Upper lobe of right lung (tissue), 1 donor: ENCODE measurements at regions not wholly inside any gene's neighbourhood (a gene's known extent, or its start where the extent isn't known, plus 50 kb on each side); places are given as distances from the start of the nearest gene placed in this dataset.

ENCODE experiments used
- ATAC-seq: fragments of 200-7000 bp; cut with Tn5 transposase; one replicate; pipeline ENCODE4 v1.9.1; 2020; ENCODE audit warnings: mild to moderate bottlenecking, moderate library complexity
- DNase-seq: peaks from one replicate; pipeline ENCODE4 v3.0.0-alpha.2; 2020
- H3K27ac ChIP-seq: fragments of 200-600 bp; one replicate; pipeline ENCODE4 v1.8.0; 2022
- H3K27me3 ChIP-seq: fragments of 200-600 bp; one replicate; pipeline ENCODE4 v1.8.0; 2022; ENCODE audit warnings: mild to moderate bottlenecking
- H3K36me3 ChIP-seq: fragments of 200-600 bp; one replicate; pipeline ENCODE4 v1.8.0; 2022
- H3K4me1 ChIP-seq: fragments of 200-600 bp; one replicate; pipeline ENCODE4 v1.8.0; 2022
- H3K4me3 ChIP-seq: fragments of 200-600 bp; one replicate; pipeline ENCODE4 v1.8.0; 2022; ENCODE audit warnings: mild to moderate bottlenecking
- H3K9me3 ChIP-seq: fragments of 200-600 bp; one replicate; pipeline ENCODE4 v1.8.0; 2022
- intact Hi-C: fragments of 100-400 bp; cut with DNase I; formaldehyde crosslinking; loops from one replicate; pipeline ENCODE4 v1.11.0; 2022
- TF ChIP-seq, protein P1 (sequence below): fragments of 200-600 bp; IDR thresholded peaks from one replicate; pipeline ENCODE4 v1.8.0; 2022; ENCODE audit warnings: antibody characterized with exemption
- donor health status: DM: no; HTN: yes; CAD: no; lungs with severe emphysema.

DNA sequence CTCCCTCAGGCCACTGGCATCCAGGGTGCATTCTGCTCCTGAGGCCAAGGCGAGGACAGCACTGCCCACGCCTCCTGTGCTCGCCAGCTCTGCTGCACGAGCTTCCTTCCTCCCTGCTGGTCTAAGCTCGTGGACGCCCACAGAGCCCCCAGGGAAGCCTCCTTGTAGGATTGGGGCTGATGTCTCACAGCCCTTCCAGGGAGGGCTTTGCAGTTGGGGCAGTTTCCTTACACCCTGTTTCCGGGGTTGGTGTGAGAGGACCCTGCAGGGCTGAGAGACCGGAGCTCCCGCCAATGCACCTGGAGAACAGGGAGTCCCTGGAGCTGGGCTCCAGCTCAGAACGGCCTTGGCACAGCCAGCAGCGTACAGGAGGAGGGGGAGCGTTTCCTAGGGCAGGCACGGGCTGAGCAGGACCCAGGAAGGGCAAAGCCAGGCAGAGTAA lies 172.4 kb upstream of the PDE10A start:
- no peak for ATAC-seq

DNA sequence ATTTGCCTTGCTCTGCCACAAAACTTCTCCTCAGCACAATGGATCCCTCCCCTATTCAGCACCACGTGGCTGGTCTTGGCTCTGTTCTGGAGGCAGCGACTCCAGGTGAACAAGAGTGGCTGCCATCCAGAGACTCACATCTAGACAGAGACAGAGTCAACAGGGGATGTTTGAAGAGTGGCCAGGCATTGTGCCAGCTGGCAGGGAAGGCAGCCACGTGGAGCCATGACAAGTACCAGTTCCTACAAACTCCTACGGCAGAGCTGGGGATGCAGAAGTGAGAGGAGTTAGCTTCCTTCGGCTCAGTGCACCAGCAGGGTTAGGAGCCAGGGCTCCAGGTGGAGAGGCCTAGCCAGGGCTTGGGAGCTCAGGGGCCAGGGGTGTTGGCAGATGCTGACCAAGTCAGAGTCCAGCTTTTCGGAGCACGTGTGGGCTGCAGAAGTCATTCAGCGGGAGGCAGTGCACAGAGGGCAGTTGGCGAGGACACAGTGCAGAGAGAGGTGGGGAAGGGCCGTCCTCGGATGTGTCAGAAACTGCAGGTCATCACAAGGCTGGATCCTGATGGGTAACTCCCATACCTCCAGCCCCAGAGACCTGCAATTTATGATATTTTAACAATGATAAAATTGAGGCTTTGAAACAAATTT lies 171.7 kb upstream of the PDE10A start:
- H3K4me3 ChIP-seq: no peak overlapping the region
- H3K27ac ChIP-seq: no peak overlapping the region
- intact Hi-C loops: no loop called here
- H3K27me3 ChIP-seq: no peaks in the 10 kb centered on the region
- peak; percentile 97 for ATAC-seq
- peaks cover 2% of the 10 kb centered on the region for H3K4me1 ChIP-seq
- H3K9me3 ChIP-seq: no peaks in the 10 kb centered on the region
- peak; percentile 93 for DNase-seq
- H3K36me3 ChIP-seq: no peaks in the 10 kb centered on the region
- TF ChIP-seq, protein P1, sequence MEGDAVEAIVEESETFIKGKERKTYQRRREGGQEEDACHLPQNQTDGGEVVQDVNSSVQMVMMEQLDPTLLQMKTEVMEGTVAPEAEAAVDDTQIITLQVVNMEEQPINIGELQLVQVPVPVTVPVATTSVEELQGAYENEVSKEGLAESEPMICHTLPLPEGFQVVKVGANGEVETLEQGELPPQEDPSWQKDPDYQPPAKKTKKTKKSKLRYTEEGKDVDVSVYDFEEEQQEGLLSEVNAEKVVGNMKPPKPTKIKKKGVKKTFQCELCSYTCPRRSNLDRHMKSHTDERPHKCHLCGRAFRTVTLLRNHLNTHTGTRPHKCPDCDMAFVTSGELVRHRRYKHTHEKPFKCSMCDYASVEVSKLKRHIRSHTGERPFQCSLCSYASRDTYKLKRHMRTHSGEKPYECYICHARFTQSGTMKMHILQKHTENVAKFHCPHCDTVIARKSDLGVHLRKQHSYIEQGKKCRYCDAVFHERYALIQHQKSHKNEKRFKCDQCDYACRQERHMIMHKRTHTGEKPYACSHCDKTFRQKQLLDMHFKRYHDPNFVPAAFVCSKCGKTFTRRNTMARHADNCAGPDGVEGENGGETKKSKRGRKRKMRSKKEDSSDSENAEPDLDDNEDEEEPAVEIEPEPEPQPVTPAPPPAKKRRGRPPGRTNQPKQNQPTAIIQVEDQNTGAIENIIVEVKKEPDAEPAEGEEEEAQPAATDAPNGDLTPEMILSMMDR: no peak

More for the DNA sequence above, 172.4 kb upstream of the PDE10A start:
- H3K9me3 ChIP-seq: no peaks in the 10 kb centered on the region
- TF ChIP-seq, protein P1: no peak
- H3K27me3 ChIP-seq: no peaks in the 10 kb centered on the region
- no peak for DNase-seq
- no peaks in the 10 kb centered on the region for H3K36me3 ChIP-seq
- H3K4me3 ChIP-seq: no peak overlapping the region
- H3K4me1 ChIP-seq: peaks cover 2% of the 10 kb centered on the region
- no peak overlapping the region for H3K27ac ChIP-seq
- intact Hi-C loops: no loop called here

DNA sequence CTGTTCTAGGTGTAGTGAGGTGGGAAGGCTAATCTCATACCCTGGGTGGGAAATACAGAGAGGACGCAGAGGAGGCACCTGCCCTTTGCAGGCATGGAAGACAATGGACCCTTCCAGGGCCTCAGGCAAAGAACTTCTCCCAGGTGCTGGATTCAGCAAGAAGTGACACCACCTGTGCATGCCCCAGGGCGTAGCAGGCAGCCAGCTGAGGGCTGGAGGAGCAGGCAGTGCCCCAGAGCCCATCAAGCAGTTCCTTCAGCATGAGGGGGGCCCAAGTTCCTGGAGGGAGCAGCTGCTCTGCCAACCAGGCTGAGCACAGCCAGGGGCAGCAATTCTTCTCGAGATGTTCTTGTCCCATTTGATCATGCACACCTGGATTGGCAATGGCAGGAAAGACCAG lies 170.3 kb upstream of the PDE10A start:
- Histone ChIP-seq H3K9me3 (no peaks in the 10 kb centered on the region), H3K27me3 (no peaks in the 10 kb centered on the region), H3K27ac (no peak overlapping the region), H3K4me3 (no peak overlapping the region), H3K4me1 (peaks cover 2% of the 10 kb centered on the region), H3K36me3 (no peaks in the 10 kb centered on the region)
- DNase-seq (no peak), ATAC-seq (no peak)
- intact Hi-C loops: no loop called here
- TF ChIP-seq, protein P1: no peak

DNA sequence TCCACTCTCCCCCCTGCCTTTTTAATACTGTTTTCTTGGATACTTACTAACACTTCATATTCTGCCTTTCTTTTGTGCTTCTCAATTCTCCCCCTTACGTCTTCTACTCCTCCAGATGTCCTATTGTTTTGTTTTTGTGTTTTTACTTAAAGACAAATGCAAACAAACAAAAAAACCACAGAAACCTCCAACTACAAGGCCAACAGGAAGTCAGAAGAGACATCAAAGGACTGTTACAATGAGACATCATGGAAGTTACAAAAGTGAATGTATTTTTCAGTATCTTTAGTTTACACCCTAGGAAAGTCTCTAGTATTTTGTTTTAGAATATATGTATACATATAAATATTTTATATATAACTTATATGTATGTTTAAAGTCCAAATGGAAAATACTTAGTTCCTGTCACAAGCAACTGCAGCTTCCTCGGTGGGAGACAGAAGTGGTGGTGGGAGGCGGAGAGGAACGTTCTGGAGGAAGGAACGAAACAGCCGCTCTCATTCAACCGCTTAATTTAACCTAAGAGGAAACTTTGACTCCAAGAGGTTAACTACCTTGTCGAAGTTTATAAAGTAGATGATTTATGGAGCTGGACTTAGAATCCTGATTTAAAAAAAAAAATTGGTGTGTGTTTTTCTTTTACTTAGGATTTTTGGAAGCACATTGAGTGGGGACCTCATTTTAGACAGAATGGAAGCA lies 168.9 kb upstream of the PDE10A start:
- H3K4me1 ChIP-seq: peaks cover 2% of the 10 kb centered on the region
- TF ChIP-seq, protein P1: no peak
- no peaks in the 10 kb centered on the region for H3K36me3 ChIP-seq
- H3K27ac ChIP-seq: no peak overlapping the region
- intact Hi-C loops: no loop called here
- no peak for ATAC-seq
- no peaks in the 10 kb centered on the region for H3K27me3 ChIP-seq
- no peaks in the 10 kb centered on the region for H3K9me3 ChIP-seq
- no peak for DNase-seq
- no peak overlapping the region for H3K4me3 ChIP-seq

DNA sequence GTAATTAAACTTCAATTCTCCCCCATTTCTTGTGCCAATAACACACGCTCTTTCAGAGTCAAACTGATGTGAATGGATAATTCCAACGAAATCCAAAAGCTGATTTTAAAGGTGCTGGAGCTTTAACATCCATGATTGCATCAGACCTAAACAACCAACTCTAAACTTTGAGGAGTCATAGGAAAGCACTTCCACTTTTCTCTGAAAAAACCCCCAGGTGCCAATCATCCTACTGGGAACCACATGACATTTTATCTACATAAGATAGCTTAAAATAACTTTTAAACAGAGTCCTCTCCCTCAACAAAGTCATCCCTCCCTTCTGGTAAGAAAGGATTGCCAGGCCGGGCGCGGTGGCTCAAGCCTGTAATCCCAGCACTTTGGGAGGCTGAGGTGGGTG lies 167.7 kb upstream of the PDE10A start:
- H3K4me1 ChIP-seq: peaks cover 2% of the 10 kb centered on the region
- no peak for ATAC-seq
- no peaks in the 10 kb centered on the region for H3K27me3 ChIP-seq
- intact Hi-C loops: no loop called here
- TF ChIP-seq, protein P1: no peak
- H3K36me3 ChIP-seq: no peaks in the 10 kb centered on the region
- no peaks in the 10 kb centered on the region for H3K9me3 ChIP-seq
- H3K4me3 ChIP-seq: no peak overlapping the region
- DNase-seq: no peak
- no peak overlapping the region for H3K27ac ChIP-seq
